ENCODE measurements at regions not wholly inside any gene's neighbourhood (a gene's known extent, or its start where the extent isn't known, plus 50 kb on each side); places are given as distances from the start of the nearest gene placed in this dataset.

GRCh38 chr2:184524551-184525382, 73.6 kb upstream of the ZNF804A start:
- TF ChIP-seq EZH2 (IDR thresholded peaks at IDR 0.05; ENCODE audit: insufficient read depth, poor library complexity, severe bottlenecking) (no peak), EZH2phosphoT487 (IDR thresholded peaks at IDR 0.05; ENCODE audit: insufficient read depth, low read depth) (no peak)

Measured in GM23248 (cell line).